SK-N-SH (cell line): ENCODE measurements at regions not wholly inside any gene's neighbourhood (a gene's known extent, or its start where the extent isn't known, plus 50 kb on each side); places are given as distances from the start of the nearest gene placed in this dataset.

Experiments used
- CTCF ChIA-PET: fragments of 300-600, 350-600 bp; formaldehyde crosslinking; extraction: SDS; loops from one replicate; lab custom pipeline; 2021; lab: Yijun Ruan, JAX
- POLR2A ChIA-PET: fragments of 350-600 bp; sonication (Branson Sonifier 250); formaldehyde crosslinking; extraction: SDS; loops from one replicate; lab custom pipeline; 2020; ENCODE audit warnings: antibody characterized with exemption, inconsistent platforms; lab: Yijun Ruan, JAX
- DNase-seq: peaks from one replicate; pipeline ENCODE4 v3.0.0; 2012
- H2AFZ ChIP-seq: fragments of 200-600 bp; sonication (generic); 2 replicates; pipeline ENCODE4 v1.8.1; 2016; ENCODE audit warnings: antibody characterized with exemption, mild to moderate bottlenecking, low read depth
- H3F3A ChIP-seq: fragments of 200-600 bp; sonication (generic); replicated peaks from 2 replicates; pipeline ENCODE3; 2016; ENCODE audit warnings: antibody characterized with exemption, mild to moderate bottlenecking; ENCODE audit not compliant: insufficient read depth
- H3K27ac ChIP-seq, 2 experiments: fragments of 200-500 bp in 1 of 2; fragments of 200-600 bp in 1 of 2; sonication (Bioruptor generic) in 1 of 2; sonication (generic), shearing (Covaris generic) in 1 of 2; 2 replicates each; pipeline versions ENCODE4 v1.5.1 to v1.6.1; 2014 to 2016; ENCODE audit warnings: low read depth in 2 of 2, inconsistent platforms in 1 of 2, low read length in 1 of 2, mild to moderate bottlenecking in 1 of 2, mixed read lengths in 1 of 2
- H3K27me3 ChIP-seq: fragments of 200-600 bp; sonication (generic), shearing (Covaris generic); 2 replicates; pipeline ENCODE4 v1.6.1; 2016; ENCODE audit warnings: mixed run types; ENCODE audit not compliant: insufficient read depth
- H3K36me3 ChIP-seq, 2 experiments: fragments of 200-500 bp in 1 of 2; fragments of 200-600 bp in 1 of 2; sonication (Bioruptor generic) in 1 of 2; sonication (generic) in 1 of 2; replicated peaks in 1 of 2; 2 replicates each; pipeline versions ENCODE3 to v1.5.1; 2014 to 2016; ENCODE audit warnings: low read length in 1 of 2, mild to moderate bottlenecking in 1 of 2; ENCODE audit not compliant: insufficient read depth in 2 of 2, control insufficient read depth in 1 of 2
- H3K4me1 ChIP-seq, 2 experiments: fragments of 200-500 bp in 1 of 2; fragments of 200-600 bp in 1 of 2; sonication (Bioruptor generic) in 1 of 2; sonication (generic), shearing (Covaris generic) in 1 of 2; 2 replicates each; pipeline versions ENCODE4 v1.5.1 to v1.6.1; 2014 to 2016; ENCODE audit warnings: low read depth in 1 of 2, low read length in 1 of 2, mixed run types in 1 of 2; ENCODE audit not compliant: insufficient read depth in 2 of 2, control insufficient read depth in 1 of 2
- H3K4me2 ChIP-seq: fragments of 200-600 bp; sonication (generic), shearing (Covaris generic); 2 replicates; pipeline ENCODE4 v1.6.1; 2017; ENCODE audit warnings: mixed run types
- H3K4me3 ChIP-seq, 2 experiments: fragments of 200-500 bp in 1 of 2; fragments of 200-600 bp in 1 of 2; sonication (Bioruptor generic) in 1 of 2; sonication (generic), shearing (Covaris generic) in 1 of 2; 2 replicates each; pipeline versions ENCODE4 v1.5.1 to v1.8.1; 2014 to 2016; ENCODE audit warnings: low read depth in 2 of 2, inconsistent platforms in 1 of 2, low read length in 1 of 2, mild to moderate bottlenecking in 1 of 2, mixed read lengths in 1 of 2, moderate library complexity in 1 of 2
- H3K79me2 ChIP-seq: fragments of 200-600 bp; sonication (generic); 2 replicates; pipeline ENCODE4 v1.8.1; 2017; ENCODE audit warnings: mild to moderate bottlenecking; ENCODE audit not compliant: insufficient read depth
- H3K9ac ChIP-seq: fragments of 200-600 bp; sonication (generic); 2 replicates; pipeline ENCODE4 v1.6.1; 2017; ENCODE audit warnings: mixed run types
- H3K9me2 ChIP-seq: fragments of 200-600 bp; sonication (generic); 2 replicates; pipeline ENCODE4 v1.6.1; 2017; ENCODE audit warnings: mixed run types
- H3K9me3 ChIP-seq: fragments of 200-600 bp; sonication (generic); 2 replicates; pipeline ENCODE4 v1.6.1; 2017; ENCODE audit warnings: mixed run types, mild to moderate bottlenecking, moderate library complexity
- H4K20me1 ChIP-seq: fragments of 200-600 bp; sonication (generic); 2 replicates; pipeline ENCODE4 v1.6.1; 2017; ENCODE audit warnings: mild to moderate bottlenecking, mixed run types; ENCODE audit not compliant: insufficient read depth
- CTCF ChIP-seq: fragments of 200-600 bp; sonication (generic); IDR thresholded peaks from 2 replicates; pipeline ENCODE4 v1.6.1; 2017; ENCODE audit warnings: antibody characterized with exemption, mild to moderate bottlenecking, moderate library complexity
- FOXJ3 ChIP-seq: sonication (generic); formaldehyde crosslinking; IDR thresholded peaks from 2 replicates; pipeline ENCODE4 v1.5.1; 2020; ENCODE audit warnings: mild to moderate bottlenecking, missing genetic modification reagents
- FOXM1 ChIP-seq: IDR thresholded peaks from 2 replicates; pipeline ENCODE4 v1.4.0; 2012; ENCODE audit warnings: low read depth, mild to moderate bottlenecking
- GATA2 ChIP-seq: sonication (generic); formaldehyde crosslinking; IDR thresholded peaks from 2 replicates; pipeline ENCODE4 v1.5.0; 2020; ENCODE audit warnings: mild to moderate bottlenecking, missing genetic modification reagents
- REST ChIP-seq: IDR thresholded peaks from 2 replicates; pipeline ENCODE4 v1.6.1; 2012; ENCODE audit warnings: mild to moderate bottlenecking, low read depth, low read length, moderate library complexity
- RXRA ChIP-seq: IDR thresholded peaks from 2 replicates; pipeline ENCODE4 v1.4.0; 2012; ENCODE audit warnings: low read depth, mild to moderate bottlenecking, borderline replicate concordance
- TCF12 ChIP-seq: IDR thresholded peaks from 2 replicates; pipeline ENCODE4 v1.4.0; 2012
- ZBTB33 ChIP-seq: IDR thresholded peaks from 2 replicates; pipeline ENCODE4 v1.4.0; 2012; ENCODE audit warnings: low read depth, borderline replicate concordance
- WGBS: methylation state at CpG from one replicate; pipeline ENCODE4 v1.1.6; 2017; ENCODE audit warnings: low lambda C conversion rate; 5-methylcytosine and 5-hydroxymethylcytosine counted together

GRCh38 chr3:109210501-109210900 is 74.0 kb downstream of the C3orf85 start:
- no peaks in the 10 kb centered on the region for H3K36me3 ChIP-seq
- POLR2A ChIA-PET: no interaction called here
- no peak for TF ChIP-seq RXRA
- no peak for DNase-seq
- H3K4me1 ChIP-seq: no peaks in the 10 kb centered on the region
- no peaks in the 10 kb centered on the region for H4K20me1 ChIP-seq
- no peaks in the 10 kb centered on the region; the same call in 1 of the 2 replicates for H3K9me3 ChIP-seq
- no peak overlapping the region for H2AFZ ChIP-seq
- no peak overlapping the region for H3K27ac ChIP-seq
- 64% methylated on average over 2 of the region's 2 CpGs for WGBS
- CTCF ChIA-PET: interaction anchor here (1.1 kb wide), 1 partner anchor 17 kb away, joined by 3 read pairs; no protein-coding TSS in a partner anchor
- H3K9ac ChIP-seq: no peak overlapping the region
- H3K79me2 ChIP-seq: no peaks in the 10 kb centered on the region
- no peak overlapping the region for H3K4me2 ChIP-seq
- H3K9me2 ChIP-seq: no peaks in the 10 kb centered on the region
- no peak overlapping the region for H3K4me3 ChIP-seq
- H3F3A ChIP-seq: no peaks in the 10 kb centered on the region
- no peaks in the 10 kb centered on the region for H3K27me3 ChIP-seq

GRCh38 chr3:109211941-109212340 is 75.4 kb downstream of the C3orf85 start:
- 59% methylated on average over 4 of the region's 4 CpGs for WGBS
- Histone ChIP-seq H3F3A (no peaks in the 10 kb centered on the region), H4K20me1 (no peaks in the 10 kb centered on the region), H3K4me2 (no peak overlapping the region), H3K79me2 (no peaks in the 10 kb centered on the region), H3K9me2 (no peaks in the 10 kb centered on the region), H2AFZ (no peak overlapping the region), H3K9me3 (no peaks in the 10 kb centered on the region; the same call in 1 of the 2 replicates), H3K36me3 (no peaks in the 10 kb centered on the region), H3K9ac (no peak overlapping the region), H3K27ac (no peak overlapping the region), H3K4me1 (no peaks in the 10 kb centered on the region), H3K4me3 (no peak overlapping the region), H3K27me3 (no peaks in the 10 kb centered on the region)
- no peak for DNase-seq
- TF ChIP-seq CTCF: no peak
- no peak for TF ChIP-seq FOXJ3
- TF ChIP-seq TCF12: no peak
- no peak for TF ChIP-seq REST
- no peak for TF ChIP-seq GATA2 (CRISPR knock-in tag)
- TF ChIP-seq ZBTB33: no peak
- no peak for TF ChIP-seq FOXM1
- CTCF ChIA-PET: interaction anchor here (0.6 to 1.1 kb wide), 3 partner anchors 11 to 44 kb away, joined by 3 read pairs; no protein-coding TSS in a partner anchor
- POLR2A ChIA-PET: no interaction called here
